HG02973 (cell line): ENCODE measurements at regions not wholly inside any gene's neighbourhood (a gene's known extent, or its start where the extent isn't known, plus 50 kb on each side); places are given as distances from the start of the nearest gene placed in this dataset.
"Not testable (repeated sequence)": the region's sequence is repeated elsewhere in the genome, so short reads cannot be mapped to it uniquely, and the experiment has no call there.

ENCODE experiments used
- ATAC-seq: cut with Tn5 transposase; IDR thresholded peaks from one replicate; pipeline ENCODE4 v1.9.1; 2021; ENCODE audit warnings: moderate library complexity; ENCODE audit not compliant: unreplicated experiment

- no peak for ATAC-seq
Measured at GRCh38 chr14:58978343-58978742, 210.1 kb upstream of the DAAM1 start.

- ATAC-seq = no peak
Measured at GRCh38 chr14:58979325-58979724, 209.1 kb upstream of the DAAM1 start.

- no peak for ATAC-seq
Measured at GRCh38 chr14:58981840-58982239, 206.6 kb upstream of the DAAM1 start.

- no peak for ATAC-seq
Measured at GRCh38 chr14:58985786-58986185, 202.7 kb upstream of the DAAM1 start.

GRCh38 chr14:58987591-58987990 is 200.9 kb upstream of the DAAM1 start:
- ATAC-seq = no peak

GRCh38 chr14:58992935-58993334 is 195.5 kb upstream of the DAAM1 start:
- no peak for ATAC-seq

GRCh38 chr14:58994130-58994529 is 194.3 kb upstream of the DAAM1 start:
- no peak for ATAC-seq

- no peak for ATAC-seq
Measured at GRCh38 chr14:59004012-59004411, 184.5 kb upstream of the DAAM1 start.

GRCh38 chr14:59006179-59006578 is 182.3 kb upstream of the DAAM1 start:
- ATAC-seq = not testable (repeated sequence)

GRCh38 chr14:59009967-59010366 is 178.5 kb upstream of the DAAM1 start:
- ATAC-seq = no peak

GRCh38 chr14:59013672-59014298 is 174.7 kb upstream of the DAAM1 start:
- no peak for ATAC-seq

- no peak for ATAC-seq
Measured at GRCh38 chr14:59015482-59015881, 173.0 kb upstream of the DAAM1 start.

- no peak for ATAC-seq
Measured at GRCh38 chr14:59017285-59017965, 171.0 kb upstream of the DAAM1 start.

GRCh38 chr14:59018460-59018859 is 170.0 kb upstream of the DAAM1 start:
- no peak for ATAC-seq

- ATAC-seq = no peak
Measured at GRCh38 chr14:59018978-59019377, 169.5 kb upstream of the DAAM1 start.

GRCh38 chr14:59020382-59020781 is 168.1 kb upstream of the DAAM1 start:
- no peak for ATAC-seq

- no peak for ATAC-seq
Measured at GRCh38 chr14:59022144-59022543, 166.3 kb upstream of the DAAM1 start.

- no peak for ATAC-seq
Measured at GRCh38 chr14:59026081-59026480, 162.4 kb upstream of the DAAM1 start.

GRCh38 chr14:59026640-59027039 is 161.8 kb upstream of the DAAM1 start:
- not testable (repeated sequence) for ATAC-seq

- ATAC-seq = peak; percentile 90
Measured at GRCh38 chr14:59028476-59029202, 159.8 kb upstream of the DAAM1 start.

- no peak for ATAC-seq
Measured at GRCh38 chr14:59032826-59033225, 155.6 kb upstream of the DAAM1 start.

- no peak for ATAC-seq
Measured at GRCh38 chr14:59036134-59036533, 152.3 kb upstream of the DAAM1 start.
